ENCODE measurements at regions not wholly inside any gene's neighbourhood (a gene's known extent, or its start where the extent isn't known, plus 50 kb on each side); places are given as distances from the start of the nearest gene placed in this dataset.

DNA sequence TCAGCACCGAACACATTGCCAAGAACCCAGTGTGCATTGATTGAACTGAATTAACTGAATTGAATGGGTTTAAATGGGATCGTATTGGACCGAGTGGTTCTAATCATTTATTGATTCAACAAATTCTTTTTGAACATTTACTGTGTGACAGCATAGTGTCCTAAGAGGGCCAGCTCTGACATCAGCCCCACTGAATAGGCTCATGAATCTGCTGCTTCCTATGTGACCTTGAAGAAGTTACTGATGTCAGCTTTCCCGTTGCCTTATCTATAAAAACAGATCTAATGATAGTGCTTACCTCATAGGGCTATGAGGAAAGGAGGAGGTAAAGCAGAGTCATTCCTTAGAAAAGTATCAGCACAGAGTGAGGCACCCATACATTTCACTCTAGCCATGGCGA lies 226.3 kb downstream of the CBLN1 start:
- in situ Hi-C loops (cut with HindIII; ENCODE audit: low pct_unique_long_range_greater_than_20kb, low sequenced_read_pairs) (no loop called here), intact Hi-C loops (cut with micrococcal nuclease; ENCODE audit: unreplicated experiment) (no loop called here)
- TF ChIP-seq TCF7L2 (IDR thresholded peaks at IDR 0.05; ENCODE audit: low read depth, low read length) = no peak
- TF ChIP-seq POLR2AphosphoS5 (IDR thresholded peaks at IDR 0.05; ENCODE audit: low read depth, low read length) = no peak
- TF ChIP-seq SIN3A (IDR thresholded peaks at IDR 0.05; ENCODE audit: borderline replicate concordance, insufficient read depth, low read depth, low read length) = no peak
- TF ChIP-seq, protein P1, sequence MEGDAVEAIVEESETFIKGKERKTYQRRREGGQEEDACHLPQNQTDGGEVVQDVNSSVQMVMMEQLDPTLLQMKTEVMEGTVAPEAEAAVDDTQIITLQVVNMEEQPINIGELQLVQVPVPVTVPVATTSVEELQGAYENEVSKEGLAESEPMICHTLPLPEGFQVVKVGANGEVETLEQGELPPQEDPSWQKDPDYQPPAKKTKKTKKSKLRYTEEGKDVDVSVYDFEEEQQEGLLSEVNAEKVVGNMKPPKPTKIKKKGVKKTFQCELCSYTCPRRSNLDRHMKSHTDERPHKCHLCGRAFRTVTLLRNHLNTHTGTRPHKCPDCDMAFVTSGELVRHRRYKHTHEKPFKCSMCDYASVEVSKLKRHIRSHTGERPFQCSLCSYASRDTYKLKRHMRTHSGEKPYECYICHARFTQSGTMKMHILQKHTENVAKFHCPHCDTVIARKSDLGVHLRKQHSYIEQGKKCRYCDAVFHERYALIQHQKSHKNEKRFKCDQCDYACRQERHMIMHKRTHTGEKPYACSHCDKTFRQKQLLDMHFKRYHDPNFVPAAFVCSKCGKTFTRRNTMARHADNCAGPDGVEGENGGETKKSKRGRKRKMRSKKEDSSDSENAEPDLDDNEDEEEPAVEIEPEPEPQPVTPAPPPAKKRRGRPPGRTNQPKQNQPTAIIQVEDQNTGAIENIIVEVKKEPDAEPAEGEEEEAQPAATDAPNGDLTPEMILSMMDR (IDR thresholded peaks at IDR 0.05) = no peak
- TF ChIP-seq, protein P2, sequence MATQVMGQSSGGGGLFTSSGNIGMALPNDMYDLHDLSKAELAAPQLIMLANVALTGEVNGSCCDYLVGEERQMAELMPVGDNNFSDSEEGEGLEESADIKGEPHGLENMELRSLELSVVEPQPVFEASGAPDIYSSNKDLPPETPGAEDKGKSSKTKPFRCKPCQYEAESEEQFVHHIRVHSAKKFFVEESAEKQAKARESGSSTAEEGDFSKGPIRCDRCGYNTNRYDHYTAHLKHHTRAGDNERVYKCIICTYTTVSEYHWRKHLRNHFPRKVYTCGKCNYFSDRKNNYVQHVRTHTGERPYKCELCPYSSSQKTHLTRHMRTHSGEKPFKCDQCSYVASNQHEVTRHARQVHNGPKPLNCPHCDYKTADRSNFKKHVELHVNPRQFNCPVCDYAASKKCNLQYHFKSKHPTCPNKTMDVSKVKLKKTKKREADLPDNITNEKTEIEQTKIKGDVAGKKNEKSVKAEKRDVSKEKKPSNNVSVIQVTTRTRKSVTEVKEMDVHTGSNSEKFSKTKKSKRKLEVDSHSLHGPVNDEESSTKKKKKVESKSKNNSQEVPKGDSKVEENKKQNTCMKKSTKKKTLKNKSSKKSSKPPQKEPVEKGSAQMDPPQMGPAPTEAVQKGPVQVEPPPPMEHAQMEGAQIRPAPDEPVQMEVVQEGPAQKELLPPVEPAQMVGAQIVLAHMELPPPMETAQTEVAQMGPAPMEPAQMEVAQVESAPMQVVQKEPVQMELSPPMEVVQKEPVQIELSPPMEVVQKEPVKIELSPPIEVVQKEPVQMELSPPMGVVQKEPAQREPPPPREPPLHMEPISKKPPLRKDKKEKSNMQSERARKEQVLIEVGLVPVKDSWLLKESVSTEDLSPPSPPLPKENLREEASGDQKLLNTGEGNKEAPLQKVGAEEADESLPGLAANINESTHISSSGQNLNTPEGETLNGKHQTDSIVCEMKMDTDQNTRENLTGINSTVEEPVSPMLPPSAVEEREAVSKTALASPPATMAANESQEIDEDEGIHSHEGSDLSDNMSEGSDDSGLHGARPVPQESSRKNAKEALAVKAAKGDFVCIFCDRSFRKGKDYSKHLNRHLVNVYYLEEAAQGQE (IDR thresholded peaks at IDR 0.05; ENCODE audit: insufficient read depth in 1 of 2, low read depth in 2 of 2, low read length in 1 of 2) = no peak
- no peaks in the 10 kb centered on the region for H3K4me1 ChIP-seq (ENCODE audit: control insufficient read depth, insufficient read depth, low read length)
- no peak overlapping the region for H3K27ac ChIP-seq (ENCODE audit: low read length)
- CTCF ChIA-PET = no interaction called here
- ATAC-seq (no peak), DNase-seq (ENCODE audit: low read depth, low spot score) (no peak)
- POLR2A ChIA-PET = no interaction called here
- no TSS peak for BruUV-seq (replicated peaks)
- H3K36me3 ChIP-seq (ENCODE audit: control insufficient read depth, insufficient read depth, low read length) = no peaks in the 10 kb centered on the region
- no peaks in the 10 kb centered on the region for H3K9me3 ChIP-seq (ENCODE audit: control insufficient read depth, insufficient read depth, low read depth, low read length)
- H3K27me3 ChIP-seq (ENCODE audit: control insufficient read depth, insufficient read depth, low read length) = no peaks in the 10 kb centered on the region
- H3K4me3 ChIP-seq (ENCODE audit: low read depth in 2 of 2, low read length in 2 of 2) = no peak overlapping the region

DNA sequence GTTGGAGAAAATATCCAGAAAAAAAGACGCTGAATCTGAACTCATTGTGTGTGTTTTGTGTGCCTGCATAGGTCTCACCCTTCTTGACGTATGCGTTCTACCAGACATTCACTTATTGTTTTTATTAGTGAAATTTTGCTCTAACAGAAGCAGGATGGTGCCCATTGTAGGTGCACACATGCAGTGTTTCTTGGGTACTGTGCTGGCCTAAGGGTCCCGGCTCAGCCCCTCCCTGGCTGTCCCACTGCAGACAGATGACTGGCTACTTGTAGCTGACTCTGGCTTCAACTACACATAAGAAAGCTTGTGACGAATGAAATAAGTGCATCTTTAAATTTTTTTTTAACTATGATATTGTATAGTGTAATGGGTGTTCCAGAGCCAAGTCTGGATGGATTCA lies 227.0 kb downstream of the CBLN1 start:
- TF ChIP-seq, protein P2 (IDR thresholded peaks at IDR 0.05; ENCODE audit: insufficient read depth in 1 of 2, low read depth in 2 of 2, low read length in 1 of 2) = no peak
- no peak for TF ChIP-seq TCF7L2 (IDR thresholded peaks at IDR 0.05; ENCODE audit: low read depth, low read length)
- TF ChIP-seq, protein P1 (IDR thresholded peaks at IDR 0.05) = no peak
- DNase-seq (ENCODE audit: low read depth, low spot score) = no peak
- H3K27ac ChIP-seq (ENCODE audit: low read length) = no peak overlapping the region
- BruUV-seq (replicated peaks) = no TSS peak
- H3K4me1 ChIP-seq (ENCODE audit: control insufficient read depth, insufficient read depth, low read length) = no peaks in the 10 kb centered on the region
- POLR2A ChIA-PET = no interaction called here
- intact Hi-C loops (cut with micrococcal nuclease; ENCODE audit: unreplicated experiment) = no loop called here
- no peaks in the 10 kb centered on the region for H3K36me3 ChIP-seq (ENCODE audit: control insufficient read depth, insufficient read depth, low read length)
- H3K4me3 ChIP-seq (ENCODE audit: low read depth in 2 of 2, low read length in 2 of 2) = no peak overlapping the region
- no peaks in the 10 kb centered on the region for H3K27me3 ChIP-seq (ENCODE audit: control insufficient read depth, insufficient read depth, low read length)
- no peak for ATAC-seq
- CTCF ChIA-PET = no interaction called here
- H3K9me3 ChIP-seq (ENCODE audit: control insufficient read depth, insufficient read depth, low read depth, low read length) = no peaks in the 10 kb centered on the region
- in situ Hi-C loops (cut with HindIII; ENCODE audit: low pct_unique_long_range_greater_than_20kb, low sequenced_read_pairs) = no loop called here

All from Panc1 (cell line).